Glomerular visceral epithelial cell (primary cell): ENCODE measurements at regions not wholly inside any gene's neighbourhood (a gene's known extent, or its start where the extent isn't known, plus 50 kb on each side); places are given as distances from the start of the nearest gene placed in this dataset.

Experiments used
- DNase-seq: peaks from one replicate; pipeline ENCODE4 v3.0.0-alpha.2; 2016; ENCODE audit errors: extremely low spot score

- DNase-seq, result no peak
These were observed 585.6 kb upstream of the MKI67 start for GRCh38 chr10:128711806-128712205.

DNA sequence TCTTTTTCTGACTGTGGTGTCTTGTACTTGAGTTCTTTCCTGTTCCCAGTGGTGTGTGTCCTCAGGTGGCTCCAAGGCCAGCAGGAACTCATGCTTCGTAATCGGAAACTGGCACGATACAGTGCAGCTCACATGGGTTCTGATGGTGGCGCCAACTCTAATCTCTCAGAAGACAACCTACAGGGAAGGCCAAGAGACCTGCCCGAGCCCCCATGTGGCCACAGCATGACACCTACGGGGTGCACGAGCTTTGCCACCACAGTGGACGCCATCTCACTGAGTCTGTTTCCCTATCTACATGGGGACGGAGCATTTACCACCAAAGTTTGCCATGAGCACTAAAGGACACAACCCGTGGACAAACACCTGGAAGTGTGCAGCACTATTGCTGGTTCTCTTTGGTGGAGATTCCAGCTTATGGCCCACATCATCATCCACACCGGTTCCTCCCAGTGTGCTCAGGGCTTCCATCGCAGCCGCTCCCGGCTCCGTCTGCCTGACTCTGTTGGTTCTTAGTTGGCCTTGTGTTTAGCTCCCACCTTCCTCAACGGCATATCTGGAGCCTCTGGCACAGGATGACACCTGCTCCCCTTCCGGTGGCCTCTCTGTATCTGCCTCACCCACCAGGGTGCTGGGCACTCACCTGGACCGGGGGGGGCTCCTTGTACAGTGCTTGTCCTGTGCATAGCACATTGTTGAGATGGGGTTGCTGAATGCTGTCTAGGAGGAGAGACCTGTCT lies 586.6 kb upstream of the MKI67 start:
- no peak for DNase-seq

DNA sequence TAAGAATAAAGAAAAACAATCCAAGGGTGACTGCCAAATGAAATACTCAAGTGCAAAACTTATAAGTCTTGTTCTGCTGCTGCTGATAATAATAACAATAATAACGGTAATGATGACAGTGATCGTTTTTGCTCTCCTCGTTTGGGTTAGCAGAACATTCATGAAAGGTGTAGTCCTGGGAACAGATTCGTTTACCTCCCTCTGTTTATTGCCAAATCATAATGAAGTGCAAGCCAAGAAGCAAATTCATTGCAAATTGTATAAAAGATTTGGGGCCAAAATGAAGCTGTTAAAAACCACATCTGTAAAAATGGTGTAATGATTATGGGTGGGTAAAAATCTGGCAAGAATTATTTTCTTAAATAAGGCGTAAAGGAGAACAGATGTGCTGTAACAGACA lies 587.2 kb upstream of the MKI67 start:
- no peak for DNase-seq

- no peak for DNase-seq
These were observed 587.8 kb upstream of the MKI67 start for GRCh38 chr10:128713874-128714570.

DNA sequence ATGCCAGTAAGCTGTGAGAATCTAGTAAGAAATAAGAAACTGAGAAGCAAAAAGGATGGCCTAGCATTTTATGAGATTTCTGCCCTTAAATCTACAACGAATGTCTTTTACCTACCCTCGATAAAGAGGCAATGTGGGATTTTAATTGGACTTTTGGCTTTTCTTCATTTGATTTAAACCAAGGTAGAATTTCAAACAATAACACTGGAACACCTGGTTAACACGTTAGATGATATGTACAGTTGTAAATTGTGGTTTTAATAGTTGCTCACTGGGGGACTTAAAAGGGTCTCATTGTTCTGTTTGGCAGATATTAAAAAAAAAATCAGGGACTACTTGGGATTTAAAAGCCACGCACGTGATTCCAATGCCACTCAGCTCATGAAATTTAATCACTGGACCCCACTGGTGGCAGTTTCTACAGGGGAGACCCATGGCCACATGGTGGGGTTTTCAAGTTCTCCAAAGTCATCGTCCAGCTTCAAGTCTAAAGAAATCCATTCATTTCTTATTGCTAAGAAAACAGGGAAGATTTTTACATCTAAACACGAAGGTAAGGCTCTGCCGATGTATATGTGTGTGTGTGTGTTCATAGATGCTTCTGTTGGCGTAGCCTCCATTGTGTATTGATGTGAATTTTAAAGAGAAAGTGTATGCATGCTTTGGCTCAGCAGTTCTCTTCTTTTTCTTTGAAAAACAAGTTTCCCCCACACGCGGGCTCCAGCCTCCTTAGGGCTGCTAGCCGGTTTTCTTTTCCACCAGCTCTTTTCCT lies 588.6 kb upstream of the MKI67 start:
- DNase-seq, result no peak

DNA sequence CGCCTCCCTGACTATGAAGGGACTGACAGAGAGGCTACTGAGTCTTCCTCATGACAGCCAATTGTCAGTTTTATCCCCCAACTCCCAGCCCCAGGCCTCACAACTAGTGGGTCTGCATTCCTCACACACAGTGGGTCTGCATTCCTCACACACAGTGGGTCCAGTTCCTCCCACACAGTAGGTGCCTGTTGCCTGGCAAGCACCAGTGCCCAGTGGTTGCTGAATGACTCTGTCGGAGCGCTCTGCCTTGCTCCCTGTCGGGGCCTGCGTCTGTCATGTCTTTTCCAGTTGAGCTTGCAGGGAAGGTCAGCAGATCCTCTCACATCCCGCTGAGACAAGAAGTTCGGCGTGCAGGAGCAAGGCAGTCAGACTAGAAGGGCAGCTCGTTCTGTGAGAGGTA lies 590.0 kb upstream of the MKI67 start:
- no peak for DNase-seq

GRCh38 chr10:128721963-128722445 lies 595.8 kb upstream of the MKI67 start:
- DNase-seq, result no peak

GRCh38 chr10:128722947-128723346 lies 596.7 kb upstream of the MKI67 start:
- DNase-seq, result no peak

GRCh38 chr10:128723631-128724205 lies 597.5 kb upstream of the MKI67 start:
- no peak for DNase-seq

GRCh38 chr10:128725531-128725930 lies 599.3 kb upstream of the MKI67 start:
- no peak for DNase-seq

- no peak for DNase-seq
These were observed 600.9 kb upstream of the MKI67 start for GRCh38 chr10:128727114-128727513.

GRCh38 chr10:128729910-128730420 lies 603.7 kb upstream of the MKI67 start:
- no peak for DNase-seq

DNA sequence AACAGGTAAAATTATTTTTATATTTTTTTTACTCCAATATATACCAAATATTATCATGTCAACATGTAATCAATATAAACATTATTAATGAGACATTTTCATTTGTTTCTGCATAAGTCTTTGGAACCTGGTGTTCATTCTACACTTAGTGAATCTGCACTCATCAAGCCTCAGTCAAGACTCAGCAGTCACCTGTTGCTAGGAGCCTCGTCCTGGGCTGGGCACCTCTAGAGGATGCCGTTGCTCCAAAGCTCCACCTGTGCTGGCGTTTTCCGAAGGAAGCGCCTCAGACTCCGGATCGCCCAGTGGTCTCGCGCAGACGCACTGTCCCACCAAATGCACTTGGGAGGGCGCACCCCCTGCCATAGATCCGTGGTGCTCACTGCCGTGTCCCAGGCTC lies 604.7 kb upstream of the MKI67 start:
- no peak for DNase-seq

DNA sequence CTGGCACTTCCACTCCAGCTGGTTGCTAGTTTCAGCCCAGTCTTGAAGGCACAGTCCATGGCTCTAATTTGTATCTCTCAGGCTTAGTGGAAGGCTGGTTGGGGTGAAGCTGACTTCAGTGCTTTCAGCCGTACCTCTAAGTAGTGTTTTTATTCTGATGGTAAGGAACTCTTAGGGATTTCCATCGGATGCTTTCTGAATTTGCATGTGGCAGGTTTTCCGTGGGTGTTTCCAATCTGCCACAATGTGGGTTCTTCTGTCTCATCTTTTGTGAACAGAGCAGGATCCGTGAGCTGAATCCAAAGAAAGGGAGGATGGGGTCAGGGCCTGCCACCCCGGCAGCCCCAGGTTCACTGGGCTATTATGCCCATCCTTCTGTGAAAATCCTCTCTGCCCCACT lies 607.9 kb upstream of the MKI67 start:
- no peak for DNase-seq

DNA sequence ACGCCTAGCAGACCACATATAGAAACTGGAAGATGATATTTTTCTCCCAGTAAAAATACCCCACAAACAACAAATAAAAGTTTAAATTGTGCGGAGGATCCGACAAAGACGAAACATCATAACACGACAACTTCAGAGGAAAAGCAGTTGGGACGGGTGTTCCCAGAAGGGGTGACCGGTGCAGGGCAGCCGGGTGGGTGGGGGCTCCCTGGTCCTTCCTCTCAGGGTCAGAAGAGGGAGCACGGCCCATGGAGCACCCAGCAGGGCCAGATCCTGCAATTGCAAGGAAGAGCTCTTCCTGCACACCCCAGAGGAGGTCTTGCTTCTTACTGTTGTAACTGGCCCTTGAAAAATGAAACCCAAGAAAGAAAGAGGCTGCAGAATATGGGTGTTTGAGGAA lies 608.5 kb upstream of the MKI67 start:
- no peak for DNase-seq

DNA sequence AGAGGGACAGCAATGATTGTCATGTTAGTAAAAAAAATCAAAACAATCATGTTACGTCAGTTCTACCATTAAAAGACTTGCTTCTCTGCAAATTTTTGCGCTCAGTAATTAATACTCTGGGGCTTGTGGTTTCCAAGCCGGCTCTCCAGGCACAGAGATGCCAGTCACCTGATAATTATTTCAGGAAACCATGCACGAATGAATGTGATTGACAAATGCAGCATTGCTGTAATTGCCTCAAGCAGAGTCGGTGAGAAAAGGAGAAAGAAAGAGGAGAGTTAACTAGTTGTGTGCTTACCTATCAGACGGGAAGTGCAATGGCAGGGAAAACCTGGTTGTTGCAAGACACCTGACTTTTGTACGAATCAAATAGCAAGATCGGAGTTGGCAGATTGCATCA lies 609.8 kb upstream of the MKI67 start:
- no peak for DNase-seq

DNA sequence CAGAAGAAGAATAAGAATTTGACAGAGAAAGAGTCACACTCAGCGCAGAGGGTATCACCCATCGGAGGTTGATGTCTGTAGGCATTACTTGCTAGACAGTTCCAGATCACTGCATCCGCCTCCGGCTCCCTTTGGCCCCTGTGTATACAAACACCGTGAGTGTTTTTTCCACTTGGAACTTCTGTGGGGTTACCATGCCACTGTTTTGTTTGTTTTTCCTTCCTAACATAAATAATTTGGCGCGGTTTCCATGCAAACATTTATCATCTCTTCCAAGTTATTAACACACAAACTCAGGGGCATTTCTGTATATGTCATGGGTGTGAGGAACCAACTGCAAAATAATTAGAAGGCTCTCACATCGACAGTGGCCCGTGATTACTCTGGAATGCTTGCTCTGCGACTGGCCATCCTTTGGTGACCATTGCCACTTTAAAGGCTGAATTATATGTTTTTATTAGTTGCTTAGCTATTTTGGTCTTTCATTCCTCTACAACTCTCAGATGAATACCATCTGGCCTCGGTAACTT lies 612.2 kb upstream of the MKI67 start:
- no peak for DNase-seq

GRCh38 chr10:128739930-128740329 lies 613.7 kb upstream of the MKI67 start:
- DNase-seq, result no peak

DNA sequence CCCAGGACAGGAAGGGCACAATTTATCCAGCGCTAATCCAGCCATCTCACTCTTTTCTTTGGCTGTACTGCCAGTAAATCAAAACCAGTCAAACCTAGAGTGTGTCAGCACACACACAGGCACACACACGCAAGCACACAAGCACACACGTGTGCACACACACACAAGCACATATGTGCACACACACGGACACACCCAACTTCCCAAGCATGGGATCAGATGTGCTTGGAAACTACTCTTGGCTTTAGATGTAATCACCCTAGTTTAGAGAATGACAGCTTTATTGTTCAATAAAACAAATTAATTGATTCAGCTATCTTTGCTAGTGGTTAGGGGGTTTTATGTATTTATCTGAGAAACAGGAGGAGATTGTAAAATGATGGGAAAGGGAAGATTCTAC lies 615.0 kb upstream of the MKI67 start:
- no peak for DNase-seq

DNA sequence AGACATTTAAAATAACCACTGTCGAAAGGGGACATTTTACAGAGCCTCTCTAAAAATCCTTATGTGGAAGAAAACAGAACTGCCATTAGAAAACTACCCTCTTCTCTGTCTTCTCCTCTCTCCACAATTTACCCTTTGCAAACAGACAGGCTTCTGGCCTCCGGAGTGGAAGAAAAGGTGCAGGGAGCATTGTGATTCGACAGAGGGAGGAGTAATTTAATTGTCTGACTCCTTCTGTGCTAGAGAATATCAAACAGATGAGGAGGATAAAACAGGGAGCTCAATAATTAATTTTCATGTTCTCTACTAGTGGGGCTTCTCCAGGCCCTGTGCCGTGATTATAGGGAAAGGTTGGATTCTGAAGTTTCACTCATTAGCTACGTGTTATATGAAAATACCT lies 615.5 kb upstream of the MKI67 start:
- no peak for DNase-seq

GRCh38 chr10:128744092-128744491 lies 617.9 kb upstream of the MKI67 start:
- no peak for DNase-seq

- DNase-seq, result no peak
These were observed 618.6 kb upstream of the MKI67 start for GRCh38 chr10:128744811-128745305.
